Prostate gland (tissue), 2 donors: ENCODE measurements at regions not wholly inside any gene's neighbourhood (a gene's known extent, or its start where the extent isn't known, plus 50 kb on each side); places are given as distances from the start of the nearest gene placed in this dataset.

Experiments
- POLR2A ChIP-seq: fragments of 450-650 bp; IDR thresholded peaks from one replicate; pipeline ENCODE4 v1.6.1; 2016; ENCODE audit warnings: antibody characterized with exemption, mild to moderate bottlenecking
- POLR2AphosphoS5 ChIP-seq: sonication (generic); formaldehyde crosslinking; IDR thresholded peaks from one replicate; pipeline ENCODE4 v1.6.1; 2017; ENCODE audit warnings: antibody characterized with exemption
- TF ChIP-seq, protein P1 (sequence below), 4 experiments: fragments of 200-600 bp in 2 of 4; fragments of 450-650 bp in 2 of 4; sonication (generic) in 2 of 4; IDR thresholded peaks; 1 replicate in 3 of 4; 2 replicates in 1 of 4; pipeline ENCODE4 v1.5.1; 2016 to 2019; ENCODE audit warnings: antibody characterized with exemption in 4 of 4, mild to moderate bottlenecking in 2 of 4, moderate library complexity in 2 of 4

DNA sequence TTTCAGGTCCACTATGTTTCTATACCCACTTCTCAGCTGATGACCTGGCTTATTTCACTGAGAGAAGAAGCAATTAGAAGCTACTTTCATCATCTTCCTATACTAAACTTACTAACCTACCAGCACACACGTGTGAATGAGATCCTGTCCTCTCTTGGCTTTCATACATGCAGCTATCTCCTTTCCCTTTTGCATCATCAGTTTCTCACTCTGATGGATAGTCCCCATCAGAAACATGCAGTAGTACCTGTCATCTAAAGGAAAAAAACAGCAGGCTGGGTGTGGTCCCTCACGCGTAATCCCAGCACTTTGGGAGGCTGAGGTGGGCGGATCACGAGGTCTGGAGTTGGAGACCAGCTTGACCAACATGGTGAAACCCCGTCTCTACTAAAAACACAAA, 237.6 kb upstream of the C2CD4B start:
- no peak for TF ChIP-seq POLR2AphosphoS5
- TF ChIP-seq, protein P1, sequence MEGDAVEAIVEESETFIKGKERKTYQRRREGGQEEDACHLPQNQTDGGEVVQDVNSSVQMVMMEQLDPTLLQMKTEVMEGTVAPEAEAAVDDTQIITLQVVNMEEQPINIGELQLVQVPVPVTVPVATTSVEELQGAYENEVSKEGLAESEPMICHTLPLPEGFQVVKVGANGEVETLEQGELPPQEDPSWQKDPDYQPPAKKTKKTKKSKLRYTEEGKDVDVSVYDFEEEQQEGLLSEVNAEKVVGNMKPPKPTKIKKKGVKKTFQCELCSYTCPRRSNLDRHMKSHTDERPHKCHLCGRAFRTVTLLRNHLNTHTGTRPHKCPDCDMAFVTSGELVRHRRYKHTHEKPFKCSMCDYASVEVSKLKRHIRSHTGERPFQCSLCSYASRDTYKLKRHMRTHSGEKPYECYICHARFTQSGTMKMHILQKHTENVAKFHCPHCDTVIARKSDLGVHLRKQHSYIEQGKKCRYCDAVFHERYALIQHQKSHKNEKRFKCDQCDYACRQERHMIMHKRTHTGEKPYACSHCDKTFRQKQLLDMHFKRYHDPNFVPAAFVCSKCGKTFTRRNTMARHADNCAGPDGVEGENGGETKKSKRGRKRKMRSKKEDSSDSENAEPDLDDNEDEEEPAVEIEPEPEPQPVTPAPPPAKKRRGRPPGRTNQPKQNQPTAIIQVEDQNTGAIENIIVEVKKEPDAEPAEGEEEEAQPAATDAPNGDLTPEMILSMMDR (IDR thresholded peaks at IDR 0.05): no peak
- TF ChIP-seq POLR2A: no peak
